ENCODE measurements at regions not wholly inside any gene's neighbourhood (a gene's known extent, or its start where the extent isn't known, plus 50 kb on each side); places are given as distances from the start of the nearest gene placed in this dataset.

GRCh38 chr3:160108362-160108761 is 116.9 kb upstream of the C3orf80 start:
- ChIA-PET POLR2A (no interaction called here), CTCF (ENCODE audit: unreplicated experiment) (no interaction called here)
- no peak overlapping the region for H3K4me2 ChIP-seq (ENCODE audit: low read length)
- H2AFZ ChIP-seq (ENCODE audit: low read length) = no peak overlapping the region
- intact Hi-C loops (cut with micrococcal nuclease; ENCODE audit: unreplicated experiment) = no loop called here
- no peaks in the 10 kb centered on the region for H3K9me3 ChIP-seq (ENCODE audit: low read length)
- no peaks in the 10 kb centered on the region for H3K9me2 ChIP-seq (ENCODE audit: insufficient read depth, low read length)
- BruUV-seq (replicated peaks) = no TSS peak
- no peak overlapping the region for H3K4me3 ChIP-seq (ENCODE audit: low read depth, low read length, poor library complexity, severe bottlenecking)
- H3K27ac ChIP-seq (ENCODE audit: low read depth, low read length, poor library complexity, severe bottlenecking) = no peak overlapping the region
- H3K36me3 ChIP-seq (ENCODE audit: insufficient read depth, low read length) = no peaks in the 10 kb centered on the region
- TF ChIP-seq, protein P1, sequence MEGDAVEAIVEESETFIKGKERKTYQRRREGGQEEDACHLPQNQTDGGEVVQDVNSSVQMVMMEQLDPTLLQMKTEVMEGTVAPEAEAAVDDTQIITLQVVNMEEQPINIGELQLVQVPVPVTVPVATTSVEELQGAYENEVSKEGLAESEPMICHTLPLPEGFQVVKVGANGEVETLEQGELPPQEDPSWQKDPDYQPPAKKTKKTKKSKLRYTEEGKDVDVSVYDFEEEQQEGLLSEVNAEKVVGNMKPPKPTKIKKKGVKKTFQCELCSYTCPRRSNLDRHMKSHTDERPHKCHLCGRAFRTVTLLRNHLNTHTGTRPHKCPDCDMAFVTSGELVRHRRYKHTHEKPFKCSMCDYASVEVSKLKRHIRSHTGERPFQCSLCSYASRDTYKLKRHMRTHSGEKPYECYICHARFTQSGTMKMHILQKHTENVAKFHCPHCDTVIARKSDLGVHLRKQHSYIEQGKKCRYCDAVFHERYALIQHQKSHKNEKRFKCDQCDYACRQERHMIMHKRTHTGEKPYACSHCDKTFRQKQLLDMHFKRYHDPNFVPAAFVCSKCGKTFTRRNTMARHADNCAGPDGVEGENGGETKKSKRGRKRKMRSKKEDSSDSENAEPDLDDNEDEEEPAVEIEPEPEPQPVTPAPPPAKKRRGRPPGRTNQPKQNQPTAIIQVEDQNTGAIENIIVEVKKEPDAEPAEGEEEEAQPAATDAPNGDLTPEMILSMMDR (conservative IDR thresholded peaks at IDR 0.05; ENCODE audit: low read length) = no peak
- TF ChIP-seq EZH2phosphoT487 (IDR thresholded peaks at IDR 0.05; ENCODE audit: borderline replicate concordance, low read depth, low read length) = no peak
- DNase-seq (ENCODE audit: low spot score) = no peak
- H3K4me1 ChIP-seq (ENCODE audit: insufficient read depth, low read length, poor library complexity, severe bottlenecking) = no peaks in the 10 kb centered on the region
- H3K79me2 ChIP-seq (ENCODE audit: insufficient read depth, low read depth, low read length) = no peaks in the 10 kb centered on the region
- no peaks in the 10 kb centered on the region for H4K20me1 ChIP-seq (ENCODE audit: insufficient read depth, low read length)

GRCh38 chr3:160112481-160112880 is 112.7 kb upstream of the C3orf80 start:
- CTCF ChIA-PET (ENCODE audit: unreplicated experiment) = no interaction called here
- no peak for TF ChIP-seq EZH2phosphoT487 (IDR thresholded peaks at IDR 0.05; ENCODE audit: borderline replicate concordance, low read depth, low read length)
- TF ChIP-seq, protein P1 (conservative IDR thresholded peaks at IDR 0.05; ENCODE audit: low read length) = no peak
- H2AFZ ChIP-seq (ENCODE audit: low read length) = no peak overlapping the region
- H3K27ac ChIP-seq (ENCODE audit: low read depth, low read length, poor library complexity, severe bottlenecking) = no peak overlapping the region
- no peak overlapping the region for H3K4me2 ChIP-seq (ENCODE audit: low read length)
- H3K9me3 ChIP-seq (ENCODE audit: low read length) = no peaks in the 10 kb centered on the region
- H3K4me1 ChIP-seq (ENCODE audit: insufficient read depth, low read length, poor library complexity, severe bottlenecking) = no peaks in the 10 kb centered on the region
- no peaks in the 10 kb centered on the region for H3K36me3 ChIP-seq (ENCODE audit: insufficient read depth, low read length)
- intact Hi-C loops (cut with micrococcal nuclease; ENCODE audit: unreplicated experiment) = no loop called here
- POLR2A ChIA-PET = interaction anchor here (0.6 kb wide), 1 partner anchor 1775 kb away, joined by 3 read pairs; no protein-coding TSS in a partner anchor
- H4K20me1 ChIP-seq (ENCODE audit: insufficient read depth, low read length) = no peaks in the 10 kb centered on the region
- DNase-seq (ENCODE audit: low spot score) = no peak
- H3K4me3 ChIP-seq (ENCODE audit: low read depth, low read length, poor library complexity, severe bottlenecking) = no peak overlapping the region
- BruUV-seq (replicated peaks) = no TSS peak
- no peaks in the 10 kb centered on the region for H3K9me2 ChIP-seq (ENCODE audit: insufficient read depth, low read length)
- H3K79me2 ChIP-seq (ENCODE audit: insufficient read depth, low read depth, low read length) = no peaks in the 10 kb centered on the region

DNA sequence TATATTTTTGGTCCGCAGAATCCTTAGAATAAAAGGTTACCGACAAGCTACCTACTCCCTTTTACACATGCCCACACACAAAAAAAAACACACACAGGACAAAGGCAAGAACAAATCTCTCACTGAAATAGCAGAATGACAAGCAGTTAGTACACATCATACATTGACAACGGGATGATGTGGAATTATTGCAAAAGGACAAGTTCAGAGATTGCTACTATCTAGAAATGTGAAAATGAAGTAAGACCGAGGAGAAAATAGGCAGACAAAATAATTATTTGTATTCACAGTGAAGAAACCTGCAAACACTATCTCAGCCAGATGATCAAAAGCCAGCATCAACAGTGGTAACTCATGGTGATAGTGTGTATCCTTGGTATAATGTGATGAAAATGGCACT is 112.2 kb upstream of the C3orf80 start:
- BruUV-seq (replicated peaks) = no TSS peak
- H3K79me2 ChIP-seq (ENCODE audit: insufficient read depth, low read depth, low read length) = no peaks in the 10 kb centered on the region
- H2AFZ ChIP-seq (ENCODE audit: low read length) = no peak overlapping the region
- H3K27ac ChIP-seq (ENCODE audit: low read depth, low read length, poor library complexity, severe bottlenecking) = no peak overlapping the region
- H3K4me3 ChIP-seq (ENCODE audit: low read depth, low read length, poor library complexity, severe bottlenecking) = no peak overlapping the region
- H3K4me2 ChIP-seq (ENCODE audit: low read length) = no peak overlapping the region
- ChIA-PET POLR2A (interaction anchor here (0.6 kb wide), 1 partner anchor 1370 kb away, joined by 3 read pairs; no protein-coding TSS in a partner anchor), CTCF (ENCODE audit: unreplicated experiment) (no interaction called here)
- no peaks in the 10 kb centered on the region for H3K36me3 ChIP-seq (ENCODE audit: insufficient read depth, low read length)
- H4K20me1 ChIP-seq (ENCODE audit: insufficient read depth, low read length) = no peaks in the 10 kb centered on the region
- TF ChIP-seq, protein P1 (conservative IDR thresholded peaks at IDR 0.05; ENCODE audit: low read length) = no peak
- no peak for TF ChIP-seq EZH2phosphoT487 (IDR thresholded peaks at IDR 0.05; ENCODE audit: borderline replicate concordance, low read depth, low read length)
- no peaks in the 10 kb centered on the region for H3K4me1 ChIP-seq (ENCODE audit: insufficient read depth, low read length, poor library complexity, severe bottlenecking)
- H3K9me3 ChIP-seq (ENCODE audit: low read length) = no peaks in the 10 kb centered on the region
- H3K9me2 ChIP-seq (ENCODE audit: insufficient read depth, low read length) = no peaks in the 10 kb centered on the region
- intact Hi-C loops (cut with micrococcal nuclease; ENCODE audit: unreplicated experiment) = no loop called here
- no peak for DNase-seq (ENCODE audit: low spot score)
